IPS-NIHi7 (cell line): ENCODE measurements at regions not wholly inside any gene's neighbourhood (a gene's known extent, or its start where the extent isn't known, plus 50 kb on each side); places are given as distances from the start of the nearest gene placed in this dataset.

Source experiments
- DNase-seq: peaks from one replicate; pipeline ENCODE4 v3.0.0; 2012; ENCODE audit warnings: mixed read lengths; ENCODE audit errors: extremely low spot score

DNA sequence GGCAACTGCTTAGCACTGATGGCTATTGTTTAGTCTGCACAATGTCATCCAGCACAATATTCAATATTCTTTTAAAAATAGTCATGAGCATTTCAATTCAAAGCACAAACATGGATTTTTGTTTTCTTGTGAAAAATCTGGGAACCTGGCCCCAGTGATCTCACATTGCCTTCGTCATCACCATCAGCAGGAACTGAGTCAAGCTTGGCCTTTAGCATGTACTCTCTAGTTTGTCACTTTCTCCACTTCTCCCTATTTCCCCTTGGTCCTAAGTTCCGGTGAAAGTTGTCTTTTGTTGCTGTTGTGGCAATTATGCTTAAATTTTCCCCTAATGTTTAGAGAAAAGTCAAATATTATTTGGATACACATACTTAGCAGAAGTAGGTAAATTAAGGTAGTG, 252.9 kb upstream of the SORCS1 start:
- DNase-seq: no peak

DNA sequence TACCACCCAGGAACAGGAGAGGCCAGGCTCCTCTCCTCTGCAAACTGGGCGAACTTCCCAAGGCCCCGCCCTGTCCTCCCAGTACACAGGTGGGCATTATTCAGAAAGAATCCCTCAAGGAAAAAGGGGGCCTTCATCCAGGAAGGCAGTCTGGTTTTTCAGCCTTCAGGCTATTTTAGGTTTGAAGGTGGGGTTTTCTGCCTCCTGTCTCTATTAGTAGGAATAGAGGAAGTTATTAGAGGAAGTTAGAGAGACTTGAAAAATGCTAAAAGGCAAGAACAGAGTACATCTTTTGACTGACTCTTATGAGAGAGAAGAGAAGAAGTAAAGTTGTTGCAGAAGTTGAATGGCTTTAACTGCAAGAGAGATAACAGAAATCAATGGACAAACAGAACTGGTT, 250.9 kb upstream of the SORCS1 start:
- no peak for DNase-seq

DNA sequence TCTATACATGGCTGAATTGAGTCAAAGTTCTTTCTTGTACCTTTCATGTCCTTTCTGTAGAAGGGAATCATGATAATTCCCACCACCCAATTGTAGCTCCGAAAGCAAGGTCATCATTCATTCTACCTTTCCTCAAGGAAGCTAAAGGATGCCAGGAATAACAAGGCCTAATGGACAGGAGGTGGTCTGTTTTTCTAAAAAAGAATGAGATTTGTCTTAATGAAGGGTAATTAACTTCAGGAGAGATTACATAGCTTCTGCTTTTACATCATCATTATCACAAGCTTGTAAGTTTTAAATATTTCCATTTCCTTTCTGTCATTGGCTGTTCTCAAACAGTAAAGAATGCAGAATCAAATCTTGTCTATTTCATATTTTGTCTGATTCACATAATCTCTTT, 249.5 kb upstream of the SORCS1 start:
- DNase-seq: no peak

DNA sequence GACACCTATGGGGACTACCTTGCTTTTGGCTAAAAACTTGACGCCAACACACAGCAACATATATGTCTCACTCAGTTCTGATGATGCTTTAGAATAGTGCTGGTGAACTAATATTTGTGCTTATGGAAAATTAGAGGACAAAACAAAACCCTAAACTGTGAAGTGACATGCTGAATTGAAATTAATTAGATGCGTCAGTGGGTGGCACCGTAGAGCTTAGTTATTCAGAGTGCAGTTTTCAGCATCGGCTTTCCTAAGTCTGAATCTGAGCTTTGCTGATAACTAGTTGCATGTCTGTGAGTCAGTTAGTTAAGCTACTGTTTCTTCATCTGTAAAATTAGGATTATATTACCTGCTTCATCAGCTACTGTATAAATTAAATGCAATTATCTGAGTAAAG, 245.0 kb upstream of the SORCS1 start:
- DNase-seq: peak; percentile 18

DNA sequence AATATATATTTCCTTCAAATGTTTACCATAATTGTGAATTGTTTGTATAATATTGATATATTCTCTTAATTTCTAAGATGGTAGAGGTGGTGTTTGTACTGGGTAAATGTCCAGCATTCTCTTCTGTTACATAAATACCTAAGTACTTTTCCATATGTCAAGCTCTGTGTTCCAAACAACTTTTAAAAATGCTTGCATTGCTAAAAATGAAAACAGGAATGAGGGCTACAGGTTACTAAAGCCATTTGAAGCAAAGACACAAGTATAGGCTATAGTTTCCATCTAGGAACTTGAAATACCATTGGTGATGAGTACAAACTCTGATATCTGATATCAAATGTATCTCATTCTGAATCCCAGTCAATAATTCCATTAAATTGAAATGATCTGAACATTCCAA, 233.6 kb upstream of the SORCS1 start:
- no peak for DNase-seq

DNA sequence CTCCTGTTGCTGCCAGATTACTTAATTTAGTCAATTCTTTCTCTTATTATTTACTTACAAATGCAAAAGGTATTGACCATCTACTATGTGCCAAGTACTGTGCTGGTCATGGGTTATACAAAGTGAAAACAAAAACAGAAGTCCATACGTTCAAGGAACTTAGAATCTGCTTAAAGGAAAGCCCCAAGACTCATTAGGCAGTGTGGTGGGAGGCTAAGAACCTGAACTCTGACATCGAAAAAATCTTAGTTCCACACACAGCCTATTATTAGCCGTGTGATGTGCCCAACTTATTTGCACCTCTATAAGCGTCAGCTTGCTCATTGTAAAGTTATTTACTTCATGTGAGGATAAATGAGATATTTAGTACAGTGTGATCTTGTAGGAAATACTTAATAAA, 227.4 kb upstream of the SORCS1 start:
- no peak for DNase-seq

DNA sequence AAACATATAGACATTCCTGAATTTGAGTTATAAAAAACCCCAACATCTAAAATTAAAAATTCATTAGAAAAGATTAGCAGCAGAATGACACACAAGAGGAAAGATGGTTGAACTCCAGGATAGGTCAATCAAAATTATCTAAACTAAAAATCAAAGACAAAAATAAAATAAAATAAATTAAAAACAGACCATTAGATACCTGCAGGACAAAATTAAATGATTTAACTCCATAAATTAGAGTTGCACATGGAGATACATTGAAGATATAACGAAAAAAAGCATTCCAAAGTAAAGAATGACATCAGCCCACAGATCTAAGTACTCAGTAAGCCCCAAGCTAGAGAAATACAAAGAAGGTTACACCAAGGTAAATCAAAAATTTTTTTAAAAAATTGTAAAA, 226.1 kb upstream of the SORCS1 start:
- no peak for DNase-seq

DNA sequence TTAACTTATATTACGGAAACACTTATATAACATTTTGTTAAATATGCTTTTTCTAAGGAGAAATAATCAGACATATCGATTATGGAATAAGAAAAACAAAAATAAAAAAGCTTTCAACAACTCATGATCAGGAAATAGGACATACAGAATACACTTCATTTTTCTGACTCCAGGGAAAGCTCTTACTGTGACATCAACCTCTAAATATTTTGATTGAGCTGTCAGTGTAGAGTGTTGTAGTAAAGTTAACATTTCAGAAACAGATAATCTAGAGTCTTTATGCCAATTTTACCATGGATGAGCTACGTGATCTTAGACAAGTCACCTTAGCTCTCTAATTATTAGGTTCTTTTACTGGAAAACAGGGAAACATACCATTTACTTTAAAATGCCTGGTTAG, 218.9 kb upstream of the SORCS1 start:
- DNase-seq: no peak

DNA sequence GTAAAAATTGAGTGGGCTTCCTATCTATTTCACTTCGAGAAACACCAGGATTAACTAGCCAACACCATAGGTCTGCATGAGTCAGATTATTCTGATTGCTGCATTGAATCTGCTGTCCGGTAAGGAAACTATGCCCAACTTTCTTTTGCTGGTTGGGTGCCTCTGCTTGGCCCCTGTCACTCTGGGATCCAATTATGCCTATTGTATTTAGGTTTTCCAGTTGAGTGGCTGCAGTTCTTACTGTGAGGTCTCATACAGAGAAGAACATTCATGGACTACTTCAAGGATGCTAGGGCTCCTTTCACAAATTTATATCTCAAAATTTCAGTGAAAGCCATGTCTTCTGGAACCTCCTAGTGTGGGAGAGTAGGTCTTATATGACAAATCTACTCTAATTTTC, 215.1 kb upstream of the SORCS1 start:
- no peak for DNase-seq

DNA sequence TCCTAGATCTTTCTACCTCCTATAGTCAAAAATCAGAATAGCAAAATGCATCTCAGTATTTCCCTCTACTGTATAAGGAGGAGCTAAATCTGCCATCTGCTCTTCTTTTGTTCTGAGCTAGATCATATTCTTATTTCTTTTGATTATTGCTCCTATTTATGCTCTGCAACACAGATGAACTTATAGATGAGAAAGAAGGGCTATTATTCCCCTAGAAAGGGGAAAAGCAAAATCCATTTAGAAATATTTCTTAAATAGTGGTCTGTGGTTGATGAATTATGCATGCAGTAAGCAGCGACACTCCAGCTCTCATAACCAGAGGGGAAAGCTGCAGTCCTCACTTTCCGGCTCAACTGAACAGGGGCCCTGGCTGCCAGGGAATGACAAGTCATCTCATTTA, 207.3 kb upstream of the SORCS1 start:
- no peak for DNase-seq

DNA sequence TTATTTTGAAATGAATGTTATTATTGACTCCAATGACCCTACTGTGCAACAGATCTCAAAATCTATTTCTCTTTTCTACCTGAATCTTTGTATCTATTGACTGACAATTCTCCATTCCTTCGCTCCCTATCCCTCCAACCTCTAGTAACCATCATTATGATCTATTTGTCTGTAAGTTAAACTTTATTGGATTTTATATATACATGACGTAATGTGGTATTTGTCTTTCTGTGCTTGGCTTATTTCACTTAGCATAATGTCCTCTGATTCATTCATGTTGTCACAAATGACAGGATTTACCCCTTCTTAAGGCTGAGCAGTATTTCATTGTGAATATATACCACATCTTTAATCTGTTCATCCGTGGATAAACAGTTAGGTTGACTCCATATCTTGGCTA, 200.4 kb upstream of the SORCS1 start:
- DNase-seq: no peak

DNA sequence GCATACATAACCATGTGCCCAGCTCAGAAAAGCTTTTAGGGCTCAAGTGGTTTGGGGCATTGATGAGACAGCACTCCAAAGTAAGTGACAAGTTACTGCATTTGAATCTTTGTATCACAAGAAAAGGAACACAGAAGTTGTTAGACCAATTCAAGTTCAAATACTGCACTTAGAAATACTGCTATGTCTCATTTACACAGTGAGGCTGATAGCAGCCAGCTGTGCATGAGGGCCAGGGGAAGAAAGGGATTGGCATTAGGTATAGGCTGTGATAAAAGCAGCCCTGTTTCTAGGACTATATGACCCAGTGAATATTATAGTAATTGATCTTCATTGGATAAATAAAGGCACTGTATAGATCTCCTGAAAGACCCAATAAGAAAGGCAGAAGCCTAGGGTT, 197.8 kb upstream of the SORCS1 start:
- DNase-seq: no peak

DNA sequence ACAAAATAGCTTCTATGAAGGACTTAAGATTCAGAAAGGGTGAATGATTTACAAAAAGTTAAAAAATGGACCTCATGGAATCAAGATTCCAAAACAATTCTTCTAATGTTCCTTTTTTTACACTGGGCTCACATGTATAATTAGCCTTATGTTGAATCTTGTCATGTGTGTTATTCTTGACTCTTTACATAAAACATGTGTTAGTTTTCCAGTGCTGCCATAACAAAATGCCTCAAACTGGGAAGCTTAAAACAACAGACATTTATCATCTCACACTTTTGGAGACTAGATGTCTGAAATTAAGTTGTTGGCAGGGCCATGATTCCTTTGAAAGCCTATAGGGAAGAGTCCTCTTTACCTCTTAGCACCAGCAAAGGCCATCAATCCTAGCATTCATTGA, 192.5 kb upstream of the SORCS1 start:
- DNase-seq: no peak

DNA sequence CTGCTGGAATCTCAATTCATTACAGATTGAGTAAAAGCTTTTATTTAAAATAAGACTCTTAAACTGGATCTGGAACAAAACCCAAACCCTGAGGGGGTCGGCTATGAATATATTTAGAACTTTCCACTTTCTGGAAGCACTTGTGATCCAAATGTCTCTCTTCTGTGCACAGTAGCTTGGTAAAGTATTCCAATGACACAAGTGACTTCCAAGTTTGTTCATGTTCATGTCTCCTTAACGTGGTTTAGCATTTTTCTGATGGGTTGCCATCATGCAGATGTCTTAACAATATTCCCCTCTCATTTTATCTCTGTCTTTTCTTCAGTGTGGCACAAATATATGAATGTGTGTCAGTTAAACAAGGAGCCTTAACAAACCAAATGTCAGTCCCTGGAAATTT, 191.9 kb upstream of the SORCS1 start:
- DNase-seq: no peak

DNA sequence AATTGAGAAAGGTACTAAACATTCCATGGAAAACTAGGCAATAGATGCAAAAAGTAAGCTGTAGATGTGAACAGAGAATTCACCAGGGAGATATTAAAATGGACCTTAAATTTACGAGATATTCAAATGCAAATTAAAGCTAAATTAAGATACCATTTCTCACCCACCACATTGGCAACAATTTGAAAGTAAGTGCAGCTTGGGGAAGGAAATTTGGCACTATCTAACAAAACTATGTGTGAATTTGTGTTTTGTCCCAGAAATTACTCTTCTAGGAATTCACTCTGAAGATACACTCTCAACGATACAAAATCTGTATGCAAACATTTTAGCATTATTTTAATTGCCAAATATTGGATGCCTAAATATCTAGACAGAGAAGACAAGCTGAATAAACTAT, 178.2 kb upstream of the SORCS1 start:
- no peak for DNase-seq

DNA sequence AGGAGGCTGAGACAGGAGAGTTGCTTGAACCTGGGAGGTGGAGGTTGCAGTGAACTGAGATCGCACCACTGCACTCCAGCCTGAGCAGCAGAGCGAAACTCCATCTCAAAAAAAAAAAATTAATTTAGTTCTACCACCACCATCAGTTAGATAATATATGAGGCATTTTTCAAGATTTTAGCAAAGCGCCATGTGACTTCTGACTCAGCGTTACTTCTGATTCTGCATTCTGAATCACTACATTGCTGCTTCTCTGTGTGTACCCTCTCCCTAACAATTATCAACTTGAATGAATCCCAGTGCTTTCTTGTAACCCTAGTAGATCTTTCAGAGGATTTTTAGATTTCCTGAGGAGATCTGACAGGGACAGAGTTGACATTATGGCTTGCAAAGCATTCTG, 176.8 kb upstream of the SORCS1 start:
- DNase-seq: no peak

DNA sequence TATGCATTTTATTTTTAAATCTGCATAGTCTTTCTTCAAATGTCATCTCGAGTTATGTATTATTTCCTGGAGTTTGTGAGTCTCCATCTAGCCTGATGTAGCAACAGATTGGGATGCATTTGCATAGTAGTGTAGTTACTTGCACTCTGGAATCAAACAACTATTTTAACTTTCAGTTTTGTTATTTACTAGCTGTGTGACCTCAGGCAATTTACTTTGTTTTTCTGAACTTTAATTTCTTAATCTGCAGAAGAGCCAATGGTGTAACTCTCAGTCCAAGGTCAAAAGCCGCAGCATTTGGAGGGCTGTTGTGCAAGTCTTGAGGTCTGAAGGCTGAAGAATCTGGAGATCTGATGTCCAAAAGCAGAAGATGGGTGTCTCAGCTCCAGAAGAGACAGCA, 175.8 kb upstream of the SORCS1 start:
- DNase-seq: no peak

DNA sequence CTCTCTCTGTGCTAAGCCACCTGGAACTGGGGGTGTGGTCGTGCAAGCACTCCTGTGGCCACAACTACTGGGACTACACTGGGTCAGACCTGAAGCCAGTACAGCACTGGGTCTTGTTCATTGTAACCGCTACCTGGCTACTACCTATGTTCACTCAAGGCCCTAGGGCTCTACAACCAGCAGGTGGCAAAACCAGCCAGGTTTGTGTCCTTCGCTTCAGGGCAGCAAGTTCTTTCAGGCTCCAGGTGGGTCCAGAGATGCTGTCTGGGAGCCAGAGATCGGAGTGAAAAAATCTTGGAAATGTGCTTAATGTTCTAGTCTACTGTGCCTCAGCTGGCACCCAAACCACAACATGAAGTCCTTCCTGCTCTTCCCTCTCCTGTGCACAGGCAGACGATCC, 171.6 kb upstream of the SORCS1 start:
- no peak for DNase-seq

DNA sequence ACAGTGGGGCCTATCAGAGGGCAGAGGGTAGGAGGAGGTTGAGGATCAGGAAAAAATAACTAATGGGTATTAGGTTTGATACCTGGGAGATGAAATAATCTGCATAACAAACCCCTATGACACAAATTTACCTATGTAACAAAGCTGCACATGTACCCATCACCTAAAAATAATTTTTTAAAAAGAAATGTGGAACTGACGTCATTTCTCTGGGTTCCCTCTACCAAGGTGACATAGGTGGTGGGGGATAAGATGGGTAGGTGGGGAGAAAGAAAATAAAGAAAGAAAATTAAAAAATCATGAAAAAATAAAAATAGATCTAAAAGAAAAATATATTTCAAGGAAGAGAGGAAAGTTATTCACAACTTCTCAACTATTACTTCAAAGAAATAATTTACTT, 153.1 kb upstream of the SORCS1 start:
- DNase-seq: no peak

DNA sequence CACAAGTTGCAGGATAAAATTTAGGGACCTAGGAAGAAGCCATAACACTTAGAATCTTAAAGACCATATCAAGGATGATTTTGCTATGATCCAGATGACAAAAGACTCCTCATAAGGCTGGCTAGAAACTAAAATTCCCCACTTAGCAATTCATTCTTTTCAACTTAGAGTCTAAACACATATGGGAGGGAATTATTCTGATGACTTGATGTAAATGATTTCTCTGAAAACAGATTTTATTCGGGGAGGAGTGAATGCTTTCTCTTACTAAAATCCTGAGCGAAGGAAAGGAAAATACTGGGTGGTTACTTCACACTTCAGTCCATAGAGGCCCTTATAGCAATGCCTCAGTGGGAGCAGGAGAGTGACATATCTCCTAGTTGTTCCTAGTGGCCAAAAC, 138.7 kb upstream of the SORCS1 start:
- DNase-seq: no peak

DNA sequence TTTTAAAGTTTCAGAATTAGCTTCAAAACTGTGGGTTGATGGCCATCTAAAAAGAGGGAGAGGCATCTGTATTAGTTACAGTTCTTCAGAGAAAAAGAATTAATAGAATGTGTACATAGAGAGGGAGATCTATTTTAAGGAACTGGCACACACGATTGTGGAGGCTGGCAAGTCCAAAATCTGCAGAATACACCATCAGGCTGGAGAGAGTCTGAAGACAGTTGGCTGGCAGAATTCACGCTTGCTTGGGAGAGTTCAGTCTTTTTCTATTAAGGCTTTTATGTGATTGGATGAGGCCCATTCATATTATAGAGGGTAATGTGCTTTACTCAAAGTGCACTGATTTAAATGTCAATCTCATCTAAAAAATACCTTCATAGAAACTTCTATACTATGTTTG, 135.1 kb upstream of the SORCS1 start:
- no peak for DNase-seq

DNA sequence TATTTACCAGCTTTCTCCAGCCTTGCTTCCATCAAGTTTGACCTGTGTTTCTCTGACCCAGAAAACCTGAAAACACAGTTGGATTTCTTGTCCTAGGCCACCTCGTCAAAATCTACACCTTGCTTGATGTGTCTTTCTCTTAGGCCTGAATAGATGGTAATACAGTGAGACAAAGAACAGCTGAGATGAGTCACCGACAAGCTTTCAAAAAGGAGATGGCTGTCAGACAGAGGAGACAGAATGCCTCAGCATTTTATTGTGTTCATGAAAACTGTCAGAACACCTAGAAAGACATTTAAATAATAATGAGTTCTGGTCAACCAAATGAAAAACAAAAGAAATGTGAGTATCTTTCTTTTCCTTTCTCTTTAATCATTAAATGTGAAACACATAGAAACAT, 119.7 kb upstream of the SORCS1 start:
- DNase-seq: no peak

DNA sequence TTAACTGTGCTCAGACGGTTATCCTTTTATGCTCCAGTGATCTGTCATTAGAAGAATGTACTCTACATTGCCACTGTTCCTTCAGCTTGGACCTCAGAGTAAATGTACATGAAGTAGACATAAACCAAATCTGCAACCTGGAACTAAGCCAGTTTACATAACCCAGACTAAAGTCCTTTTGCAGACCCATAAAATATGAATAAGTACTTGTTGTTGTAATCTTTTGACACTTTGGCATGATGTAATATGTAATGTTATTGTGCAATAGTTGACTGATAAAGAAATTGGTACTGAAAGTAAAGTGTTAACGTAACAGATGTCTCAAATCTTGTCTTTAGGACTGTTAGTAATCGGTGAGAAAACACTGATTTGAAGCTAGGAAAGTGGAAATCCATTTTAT, 115.8 kb upstream of the SORCS1 start:
- no peak for DNase-seq

DNA sequence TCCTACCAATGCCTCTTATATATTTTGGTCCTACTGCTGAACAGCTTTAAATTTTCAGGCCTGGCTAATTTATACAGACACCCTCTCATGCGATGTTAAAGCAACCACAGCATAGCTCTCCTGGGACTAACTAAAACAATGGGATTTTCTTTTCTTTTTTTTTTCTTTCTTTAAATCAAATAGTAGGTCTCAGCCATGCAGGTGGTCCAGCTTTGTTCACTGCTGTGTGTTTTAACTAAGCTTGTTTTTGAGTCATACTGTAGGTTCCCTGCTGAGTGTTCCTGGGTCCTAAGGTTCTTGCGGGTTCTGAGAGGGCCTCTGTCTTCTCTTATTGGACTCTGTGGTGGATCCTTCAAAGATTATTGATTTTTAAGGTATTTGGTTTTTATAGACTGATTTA, 113.1 kb upstream of the SORCS1 start:
- no peak for DNase-seq

DNA sequence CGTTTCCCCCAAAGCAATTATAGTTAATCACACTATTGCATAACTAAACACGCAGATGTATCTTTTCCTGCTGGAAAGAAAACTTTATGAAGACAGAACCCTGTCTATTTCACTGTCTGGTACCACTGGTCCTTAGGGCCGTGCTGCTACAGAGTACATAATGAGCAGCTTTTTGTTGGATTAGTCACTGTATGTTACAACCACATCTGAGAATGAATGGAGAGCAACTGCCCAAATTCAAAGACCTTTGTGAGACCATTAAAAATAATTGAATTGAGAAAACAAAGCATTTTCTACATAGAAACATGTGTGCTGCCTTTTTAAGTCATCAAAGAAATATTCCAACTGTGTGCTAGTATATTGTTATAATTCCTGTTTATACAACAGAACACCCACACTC, 111.3 kb upstream of the SORCS1 start:
- no peak for DNase-seq
